HCT116 (cell line): ENCODE measurements at regions not wholly inside any gene's neighbourhood (a gene's known extent, or its start where the extent isn't known, plus 50 kb on each side); places are given as distances from the start of the nearest gene placed in this dataset.

ENCODE experiments used
- ATAC-seq: fragments of 200-7000 bp; cut with Tn5 transposase; 2 replicates; pipeline ENCODE4 v1.9.1; 2020; ENCODE audit warnings: mild to moderate bottlenecking, moderate library complexity
- BruUV-seq: library from RNA; stranded (reverse); fragments of 400-500 nt; replicated peaks from 2 replicates; lab custom pipeline; 2021; lab: Mats Ljungman, UMichigan
- CTCF ChIA-PET: fragments of 300-600 bp; sonication (Branson Sonifier 250); formaldehyde crosslinking; loops from one replicate; lab custom pipeline; 2021; ENCODE audit warnings: antibody characterized with exemption; lab: Charles Lee
- POLR2A ChIA-PET: fragments of 300-600, 350-600 bp; sonication (Branson Sonifier 250); formaldehyde crosslinking; loops from one replicate; lab custom pipeline; 2021; ENCODE audit warnings: antibody characterized with exemption; lab: Charles Lee
- RAD21 ChIA-PET, 2 experiments: fragments of 300-600 bp; sonication (Branson Sonifier 250); formaldehyde crosslinking; loops; one replicate each; lab custom pipeline; 2023; ENCODE audit warnings: low total read pairs in 2 of 2; ENCODE audit not compliant: uncharacterized antibody in 2 of 2, unreplicated experiment in 2 of 2, low non-redundant PET in 1 of 2; lab: Charles Lee
- DNase-seq: peaks from one replicate; pipeline ENCODE4 v3.0.0-alpha.2; 2010; ENCODE audit warnings: low read depth, low spot score
- H2AFZ ChIP-seq: fragments of 200-600 bp; shearing (Covaris generic), sonication (generic); 2 replicates; pipeline ENCODE4 v1.6.1; 2017; ENCODE audit warnings: low read depth, mixed run types, mixed read lengths, antibody characterized with exemption, low read length; ENCODE audit not compliant: poor library complexity, severe bottlenecking
- H3K27ac ChIP-seq: 2 replicates; pipeline ENCODE4 v1.5.1; 2012; ENCODE audit warnings: low read depth, low read length
- H3K27me3 ChIP-seq: fragments of 200-600 bp; sonication (generic); 2 replicates; pipeline ENCODE4 v1.6.1; 2016; ENCODE audit warnings: mixed run types, low read length, mixed read lengths; ENCODE audit not compliant: insufficient read depth
- H3K36me3 ChIP-seq, 2 experiments: fragments of 200-500 bp in 1 of 2; fragments of 200-600 bp in 1 of 2; sonication (Bioruptor generic) in 1 of 2; sonication (generic) in 1 of 2; 2 replicates each; pipeline versions ENCODE4 v1.5.1 to v1.6.1; 2014 to 2016; ENCODE audit warnings: low read length in 2 of 2, inconsistent platforms in 1 of 2, mixed read lengths in 1 of 2, mixed run types in 1 of 2; ENCODE audit not compliant: insufficient read depth in 2 of 2, control insufficient read depth in 1 of 2
- H3K4me1 ChIP-seq, 2 experiments: fragments of 200-600 bp in 1 of 2; sonication (generic) in 1 of 2; 2 replicates each; pipeline versions ENCODE4 v1.5.1 to v1.6.1; 2012 to 2017; ENCODE audit warnings: low read length in 2 of 2, inconsistent platforms in 1 of 2, mild to moderate bottlenecking in 1 of 2, mixed read lengths in 1 of 2, mixed run types in 1 of 2, moderate library complexity in 1 of 2; ENCODE audit not compliant: insufficient read depth in 2 of 2, control insufficient read depth in 1 of 2
- H3K4me2 ChIP-seq: fragments of 200-600 bp; sonication (generic); 2 replicates; pipeline ENCODE4 v1.6.1; 2017; ENCODE audit warnings: mixed run types, low read length, mixed read lengths
- H3K4me3 ChIP-seq, 2 experiments: fragments of 200-600 bp in 1 of 2; sonication (generic) in 1 of 2; replicated peaks in 1 of 2; 2 replicates each; pipeline ENCODE4 v1.5.1; 2011 to 2016; ENCODE audit warnings: low read length in 2 of 2, control low read depth in 1 of 2, low read depth in 1 of 2, mild to moderate bottlenecking in 1 of 2, mixed read lengths in 1 of 2, mixed run types in 1 of 2
- H3K79me2 ChIP-seq: fragments of 200-600 bp; sonication (generic); 2 replicates; pipeline ENCODE4 v1.6.1; 2017; ENCODE audit warnings: mild to moderate bottlenecking, mixed run types, low read length, moderate library complexity, mixed read lengths; ENCODE audit not compliant: insufficient read depth
- H3K9ac ChIP-seq: fragments of 200-600 bp; sonication (generic); 2 replicates; pipeline ENCODE4 v1.6.1; 2016; ENCODE audit warnings: low read length, mixed read lengths
- H3K9me2 ChIP-seq: fragments of 200-600 bp; sonication (generic), shearing (Covaris generic); 2 replicates; pipeline ENCODE4 v1.6.1; 2017; ENCODE audit warnings: mixed run types, mild to moderate bottlenecking, moderate library complexity; ENCODE audit not compliant: insufficient read depth
- H3K9me3 ChIP-seq, 2 experiments: fragments of 200-500 bp in 1 of 2; fragments of 200-600 bp in 1 of 2; sonication (Bioruptor generic) in 1 of 2; sonication (generic) in 1 of 2; 2 replicates each; pipeline ENCODE4 v1.6.1; 2014 to 2017; ENCODE audit warnings: low read length in 2 of 2, mixed read lengths in 2 of 2, inconsistent platforms in 1 of 2, low read depth in 1 of 2, mild to moderate bottlenecking in 1 of 2, mixed run types in 1 of 2, moderate library complexity in 1 of 2; ENCODE audit not compliant: control insufficient read depth in 1 of 2, insufficient read depth in 1 of 2
- H4K20me1 ChIP-seq: fragments of 200-600 bp; sonication (generic), shearing (Covaris generic); 2 replicates; pipeline ENCODE4 v1.6.1; 2017; ENCODE audit warnings: mixed run types, mild to moderate bottlenecking, moderate library complexity; ENCODE audit not compliant: insufficient read depth
- EGR1 ChIP-seq: IDR thresholded peaks from 2 replicates; pipeline ENCODE4 v1.6.1; 2012; ENCODE audit warnings: low read depth
- ELF1 ChIP-seq: IDR thresholded peaks from 2 replicates; pipeline ENCODE4 v1.6.1; 2012; ENCODE audit warnings: low read depth, borderline replicate concordance
- FOSL1 ChIP-seq: IDR thresholded peaks from 2 replicates; pipeline ENCODE4 v1.6.1; 2012; ENCODE audit warnings: low read depth
- POLR2AphosphoS5 ChIP-seq: IDR thresholded peaks from 2 replicates; pipeline ENCODE4 v1.6.1; 2011; ENCODE audit warnings: mild to moderate bottlenecking, low read depth, low read length, moderate library complexity
- SIN3A ChIP-seq: IDR thresholded peaks from 2 replicates; pipeline ENCODE4 v1.6.1; 2012; ENCODE audit warnings: low read depth
- SP1 ChIP-seq: IDR thresholded peaks from 2 replicates; pipeline ENCODE4 v1.6.1; 2012; ENCODE audit warnings: low read depth
- intact Hi-C: fragments of 100-400 bp; cut with micrococcal nuclease; formaldehyde crosslinking; loops from 2 replicates; pipeline ENCODE4 v1.10.0; 2022
- TF ChIP-seq, protein P1 (sequence below), 3 experiments: fragments of 200-600 bp in 1 of 3; sonication (generic) in 1 of 3; IDR thresholded peaks in 2 of 3; conservative IDR thresholded peaks in 1 of 3; 2 replicates each; pipeline ENCODE4 v1.5.1; 2012 to 2017; ENCODE audit warnings: low read depth in 2 of 3, low read length in 2 of 3, antibody characterized with exemption in 1 of 3, borderline replicate concordance in 1 of 3, control low read depth in 1 of 3, mild to moderate bottlenecking in 1 of 3, mixed read lengths in 1 of 3, mixed run types in 1 of 3, moderate library complexity in 1 of 3; ENCODE audit not compliant: insufficient read depth in 1 of 3
- TF ChIP-seq, protein P2 (sequence below): IDR thresholded peaks from 2 replicates; pipeline ENCODE4 v1.6.1; 2011; ENCODE audit warnings: mild to moderate bottlenecking, low read length, moderate library complexity; ENCODE audit not compliant: insufficient replicate concordance; ENCODE audit errors: extremely low read depth

DNA sequence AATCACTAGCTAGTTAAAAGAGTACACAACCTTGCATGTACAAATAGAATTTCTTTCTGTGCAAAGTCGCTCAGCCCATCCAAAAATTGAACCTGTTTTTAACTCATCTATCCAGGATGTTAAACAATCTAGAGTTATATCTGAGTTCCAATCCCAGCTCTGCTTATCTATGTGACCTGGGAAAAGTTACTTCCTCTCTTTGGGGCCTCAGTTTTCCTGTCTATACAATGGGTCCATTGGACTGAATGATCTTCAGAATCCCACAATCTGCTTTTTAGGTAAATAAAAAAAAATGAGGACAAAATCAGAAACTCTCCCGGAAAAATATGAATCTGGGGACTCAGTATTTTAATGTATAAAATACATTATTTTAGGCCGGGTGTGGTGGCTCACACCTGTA lies 389.5 kb upstream of the PROX1 start:
- no peak overlapping the region for H3K27ac ChIP-seq
- ATAC-seq (no peak), DNase-seq (no peak)
- no peaks in the 10 kb centered on the region for H4K20me1 ChIP-seq
- ChIA-PET POLR2A (no interaction called here), CTCF (no interaction called here), RAD21 (no interaction called here)
- H3K27me3 ChIP-seq: 0 out of 2 replicates have a peak, but pooled peaks cover 2% of the 10 kb centered on the region
- H3K36me3 ChIP-seq: no peaks in the 10 kb centered on the region
- H3K79me2 ChIP-seq: no peaks in the 10 kb centered on the region
- no peak overlapping the region for H3K9ac ChIP-seq
- no peak overlapping the region for H2AFZ ChIP-seq
- H3K4me2 ChIP-seq: no peak overlapping the region
- H3K9me2 ChIP-seq: no peaks in the 10 kb centered on the region
- H3K9me3 ChIP-seq: no peaks in the 10 kb centered on the region
- BruUV-seq: no TSS peak
- no peak overlapping the region for H3K4me3 ChIP-seq
- no peak for TF ChIP-seq POLR2AphosphoS5
- TF ChIP-seq EGR1: no peak
- TF ChIP-seq ELF1: no peak
- TF ChIP-seq, protein P1, sequence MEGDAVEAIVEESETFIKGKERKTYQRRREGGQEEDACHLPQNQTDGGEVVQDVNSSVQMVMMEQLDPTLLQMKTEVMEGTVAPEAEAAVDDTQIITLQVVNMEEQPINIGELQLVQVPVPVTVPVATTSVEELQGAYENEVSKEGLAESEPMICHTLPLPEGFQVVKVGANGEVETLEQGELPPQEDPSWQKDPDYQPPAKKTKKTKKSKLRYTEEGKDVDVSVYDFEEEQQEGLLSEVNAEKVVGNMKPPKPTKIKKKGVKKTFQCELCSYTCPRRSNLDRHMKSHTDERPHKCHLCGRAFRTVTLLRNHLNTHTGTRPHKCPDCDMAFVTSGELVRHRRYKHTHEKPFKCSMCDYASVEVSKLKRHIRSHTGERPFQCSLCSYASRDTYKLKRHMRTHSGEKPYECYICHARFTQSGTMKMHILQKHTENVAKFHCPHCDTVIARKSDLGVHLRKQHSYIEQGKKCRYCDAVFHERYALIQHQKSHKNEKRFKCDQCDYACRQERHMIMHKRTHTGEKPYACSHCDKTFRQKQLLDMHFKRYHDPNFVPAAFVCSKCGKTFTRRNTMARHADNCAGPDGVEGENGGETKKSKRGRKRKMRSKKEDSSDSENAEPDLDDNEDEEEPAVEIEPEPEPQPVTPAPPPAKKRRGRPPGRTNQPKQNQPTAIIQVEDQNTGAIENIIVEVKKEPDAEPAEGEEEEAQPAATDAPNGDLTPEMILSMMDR (IDR thresholded peaks at IDR 0.05 in 2 of 3, conservative IDR thresholded peaks at IDR 0.05 in 1 of 3; ENCODE audit: borderline replicate concordance in 1 of 3, insufficient read depth in 1 of 3, low read depth in 2 of 3, low read length in 2 of 3): no peak
- no peak for TF ChIP-seq SP1
- TF ChIP-seq, protein P2, sequence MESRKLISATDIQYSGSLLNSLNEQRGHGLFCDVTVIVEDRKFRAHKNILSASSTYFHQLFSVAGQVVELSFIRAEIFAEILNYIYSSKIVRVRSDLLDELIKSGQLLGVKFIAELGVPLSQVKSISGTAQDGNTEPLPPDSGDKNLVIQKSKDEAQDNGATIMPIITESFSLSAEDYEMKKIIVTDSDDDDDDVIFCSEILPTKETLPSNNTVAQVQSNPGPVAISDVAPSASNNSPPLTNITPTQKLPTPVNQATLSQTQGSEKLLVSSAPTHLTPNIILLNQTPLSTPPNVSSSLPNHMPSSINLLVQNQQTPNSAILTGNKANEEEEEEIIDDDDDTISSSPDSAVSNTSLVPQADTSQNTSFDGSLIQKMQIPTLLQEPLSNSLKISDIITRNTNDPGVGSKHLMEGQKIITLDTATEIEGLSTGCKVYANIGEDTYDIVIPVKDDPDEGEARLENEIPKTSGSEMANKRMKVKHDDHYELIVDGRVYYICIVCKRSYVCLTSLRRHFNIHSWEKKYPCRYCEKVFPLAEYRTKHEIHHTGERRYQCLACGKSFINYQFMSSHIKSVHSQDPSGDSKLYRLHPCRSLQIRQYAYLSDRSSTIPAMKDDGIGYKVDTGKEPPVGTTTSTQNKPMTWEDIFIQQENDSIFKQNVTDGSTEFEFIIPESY: no peak
- no peak for TF ChIP-seq FOSL1
- no peak for TF ChIP-seq SIN3A
- H3K4me1 ChIP-seq: no peaks in the 10 kb centered on the region
- intact Hi-C loops: no loop called here
